Parathyroid adenoma (tissue), 2 donors: ENCODE measurements at regions not wholly inside any gene's neighbourhood (a gene's known extent, or its start where the extent isn't known, plus 50 kb on each side); places are given as distances from the start of the nearest gene placed in this dataset.

Experiments used
- H2AFZ ChIP-seq: fragments of 300-600 bp; sonication (generic); one replicate; pipeline ENCODE4 v1.7.0; 2017; ENCODE audit warnings: antibody characterized with exemption, mild to moderate bottlenecking
- H3K27ac ChIP-seq: fragments of 300-600 bp; sonication (generic); one replicate; pipeline ENCODE4 v1.7.0; 2017
- H3K27me3 ChIP-seq: fragments of 300-600 bp; sonication (generic); one replicate; pipeline ENCODE4 v1.7.0; 2017; ENCODE audit warnings: low read length; ENCODE audit not compliant: control insufficient read depth, insufficient read depth
- H3K36me3 ChIP-seq: fragments of 300-600 bp; sonication (generic); one replicate; pipeline ENCODE4 v1.7.0; 2017; ENCODE audit warnings: low read length; ENCODE audit not compliant: control insufficient read depth, insufficient read depth
- H3K4me1 ChIP-seq: fragments of 300-600 bp; sonication (generic); one replicate; pipeline ENCODE4 v1.7.0; 2017; ENCODE audit warnings: control low read depth
- H3K4me2 ChIP-seq: fragments of 300-600 bp; sonication (generic); one replicate; pipeline ENCODE4 v1.7.0; 2017; ENCODE audit warnings: low read length
- H3K4me3 ChIP-seq: fragments of 300-600 bp; sonication (generic); one replicate; pipeline ENCODE4 v1.7.0; 2017; ENCODE audit warnings: low read depth, low read length
- H3K79me2 ChIP-seq: fragments of 300-600 bp; sonication (generic); one replicate; pipeline ENCODE4 v1.7.0; 2017; ENCODE audit warnings: control low read depth
- H3K9ac ChIP-seq: fragments of 300-600 bp; sonication (generic); one replicate; pipeline ENCODE4 v1.7.0; 2017; ENCODE audit warnings: mild to moderate bottlenecking
- H3K9me3 ChIP-seq: fragments of 300-600 bp; sonication (generic); one replicate; pipeline ENCODE4 v1.7.0; 2017; ENCODE audit warnings: low read length; ENCODE audit not compliant: control insufficient read depth
- TF ChIP-seq, protein P1 (sequence below): fragments of 300-600 bp; sonication (generic); IDR thresholded peaks from one replicate; pipeline ENCODE4 v1.7.0; 2017; ENCODE audit warnings: antibody characterized with exemption, mild to moderate bottlenecking
- donor health status: primary hyperparathyroidism.

DNA sequence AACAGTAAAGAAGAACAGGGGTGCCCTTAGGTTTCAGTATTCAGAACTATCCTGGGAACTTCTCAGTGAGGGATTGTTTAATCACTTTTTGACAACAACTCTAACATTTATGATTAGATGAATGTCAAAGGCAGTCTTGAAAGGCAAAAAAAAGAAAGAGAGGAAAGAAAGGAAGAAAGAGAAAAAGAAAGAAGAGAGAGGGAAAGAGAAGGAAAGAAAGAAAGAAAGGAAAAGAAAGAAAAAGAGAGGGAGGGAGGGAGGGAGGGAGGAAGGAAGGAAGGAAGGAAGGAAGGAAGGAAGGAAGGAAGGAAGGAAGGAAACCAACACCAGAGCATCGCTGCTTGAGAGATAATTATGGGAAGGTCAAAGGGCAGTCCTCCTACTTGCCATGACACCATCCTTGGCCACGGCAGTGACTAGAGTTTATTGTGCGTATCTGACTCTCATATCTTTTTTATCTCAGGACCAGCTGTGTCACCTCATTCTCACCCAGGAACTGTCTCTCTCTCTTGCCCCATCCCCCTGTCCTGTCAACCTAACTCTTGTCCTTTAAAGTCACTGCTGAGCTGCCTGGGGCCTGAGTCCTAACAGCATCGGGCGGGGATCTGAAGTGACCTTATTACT, 96.8 kb upstream of the ATXN1 start:
- Histone ChIP-seq H3K27ac (no peak overlapping the region), H3K4me2 (no peak overlapping the region), H3K9ac (no peak overlapping the region), H3K4me3 (no peak overlapping the region), H3K36me3 (no peaks in the 10 kb centered on the region), H3K79me2 (no peaks in the 10 kb centered on the region), H3K27me3 (no peaks in the 10 kb centered on the region), H2AFZ (no peak overlapping the region), H3K9me3 (no peaks in the 10 kb centered on the region), H3K4me1 (no peaks in the 10 kb centered on the region)
- TF ChIP-seq, protein P1, sequence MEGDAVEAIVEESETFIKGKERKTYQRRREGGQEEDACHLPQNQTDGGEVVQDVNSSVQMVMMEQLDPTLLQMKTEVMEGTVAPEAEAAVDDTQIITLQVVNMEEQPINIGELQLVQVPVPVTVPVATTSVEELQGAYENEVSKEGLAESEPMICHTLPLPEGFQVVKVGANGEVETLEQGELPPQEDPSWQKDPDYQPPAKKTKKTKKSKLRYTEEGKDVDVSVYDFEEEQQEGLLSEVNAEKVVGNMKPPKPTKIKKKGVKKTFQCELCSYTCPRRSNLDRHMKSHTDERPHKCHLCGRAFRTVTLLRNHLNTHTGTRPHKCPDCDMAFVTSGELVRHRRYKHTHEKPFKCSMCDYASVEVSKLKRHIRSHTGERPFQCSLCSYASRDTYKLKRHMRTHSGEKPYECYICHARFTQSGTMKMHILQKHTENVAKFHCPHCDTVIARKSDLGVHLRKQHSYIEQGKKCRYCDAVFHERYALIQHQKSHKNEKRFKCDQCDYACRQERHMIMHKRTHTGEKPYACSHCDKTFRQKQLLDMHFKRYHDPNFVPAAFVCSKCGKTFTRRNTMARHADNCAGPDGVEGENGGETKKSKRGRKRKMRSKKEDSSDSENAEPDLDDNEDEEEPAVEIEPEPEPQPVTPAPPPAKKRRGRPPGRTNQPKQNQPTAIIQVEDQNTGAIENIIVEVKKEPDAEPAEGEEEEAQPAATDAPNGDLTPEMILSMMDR = no peak

DNA sequence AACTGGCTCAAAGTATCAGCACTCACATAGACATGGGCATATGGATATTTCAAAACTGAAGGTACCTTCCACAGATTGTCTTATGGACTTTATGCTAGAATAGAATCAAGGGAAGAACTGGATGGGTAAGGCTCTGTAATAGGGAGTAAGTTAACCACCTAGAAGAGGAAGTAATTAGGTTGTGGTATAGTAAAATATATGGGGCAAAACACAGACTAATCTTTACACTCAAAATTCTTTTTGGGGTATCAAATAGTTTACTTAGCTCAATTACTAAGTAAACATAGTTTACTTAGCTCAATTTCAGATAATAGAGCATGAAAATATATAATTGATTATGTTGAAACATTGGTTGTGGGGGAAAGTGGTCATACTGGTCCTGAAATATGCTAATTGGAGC, 94.2 kb upstream of the ATXN1 start:
- no peak overlapping the region for H3K4me2 ChIP-seq
- H3K4me3 ChIP-seq = no peak overlapping the region
- H3K4me1 ChIP-seq = no peaks in the 10 kb centered on the region
- H3K9me3 ChIP-seq = no peaks in the 10 kb centered on the region
- TF ChIP-seq, protein P1 = no peak
- no peaks in the 10 kb centered on the region for H3K79me2 ChIP-seq
- no peak overlapping the region for H2AFZ ChIP-seq
- no peak overlapping the region for H3K27ac ChIP-seq
- H3K27me3 ChIP-seq = no peaks in the 10 kb centered on the region
- H3K36me3 ChIP-seq = no peaks in the 10 kb centered on the region
- no peak overlapping the region for H3K9ac ChIP-seq

DNA sequence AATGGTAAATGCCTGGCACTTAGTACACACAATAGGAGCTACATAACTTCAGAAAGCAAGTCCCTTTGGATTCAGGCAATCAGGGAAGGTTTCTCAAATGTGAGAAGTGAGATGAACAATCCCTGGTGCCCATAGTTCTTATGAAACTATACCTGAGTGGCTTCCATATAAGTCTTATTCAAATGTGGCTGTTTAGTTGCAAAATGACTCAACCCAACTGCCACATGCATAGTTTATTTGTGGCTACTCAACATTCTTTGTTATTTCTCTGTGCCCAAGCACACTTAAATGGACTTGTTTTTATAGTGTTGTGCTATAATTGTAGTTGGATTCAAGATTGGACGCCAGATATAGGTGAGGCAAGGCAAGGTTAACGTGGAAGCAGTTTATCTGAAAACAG, 93.7 kb upstream of the ATXN1 start:
- Histone ChIP-seq H2AFZ (no peak overlapping the region), H3K9ac (no peak overlapping the region), H3K79me2 (no peaks in the 10 kb centered on the region), H3K4me1 (no peaks in the 10 kb centered on the region), H3K36me3 (no peaks in the 10 kb centered on the region), H3K9me3 (no peaks in the 10 kb centered on the region), H3K27ac (no peak overlapping the region), H3K27me3 (no peaks in the 10 kb centered on the region), H3K4me2 (no peak overlapping the region), H3K4me3 (no peak overlapping the region)
- TF ChIP-seq, protein P1 = no peak

DNA sequence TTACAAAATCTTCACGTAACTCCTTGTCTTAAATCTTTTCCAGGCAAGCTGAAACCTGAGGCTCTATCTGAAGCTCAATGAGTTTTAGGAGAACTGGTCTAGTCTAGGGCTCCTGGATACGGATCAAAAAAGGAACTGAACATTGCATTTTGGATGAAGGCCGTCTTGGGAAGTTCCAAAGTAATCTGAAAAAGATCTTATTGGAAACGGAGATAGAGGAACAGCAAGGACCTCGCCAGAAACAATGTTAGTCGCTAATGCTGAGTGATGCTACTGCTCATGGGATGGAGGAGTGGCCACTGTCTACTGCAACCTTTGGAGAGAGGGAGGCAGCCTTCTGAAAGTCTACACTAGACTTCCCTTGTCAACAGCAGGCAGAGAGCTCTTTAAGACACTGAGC, 91.4 kb upstream of the ATXN1 start:
- TF ChIP-seq, protein P1 = no peak
- Histone ChIP-seq H3K79me2 (no peaks in the 10 kb centered on the region), H3K4me1 (no peaks in the 10 kb centered on the region), H3K4me3 (no peak overlapping the region), H2AFZ (no peak overlapping the region), H3K9ac (no peak overlapping the region), H3K27me3 (no peaks in the 10 kb centered on the region), H3K36me3 (no peaks in the 10 kb centered on the region), H3K27ac (no peak overlapping the region), H3K9me3 (no peaks in the 10 kb centered on the region), H3K4me2 (no peak overlapping the region)

DNA sequence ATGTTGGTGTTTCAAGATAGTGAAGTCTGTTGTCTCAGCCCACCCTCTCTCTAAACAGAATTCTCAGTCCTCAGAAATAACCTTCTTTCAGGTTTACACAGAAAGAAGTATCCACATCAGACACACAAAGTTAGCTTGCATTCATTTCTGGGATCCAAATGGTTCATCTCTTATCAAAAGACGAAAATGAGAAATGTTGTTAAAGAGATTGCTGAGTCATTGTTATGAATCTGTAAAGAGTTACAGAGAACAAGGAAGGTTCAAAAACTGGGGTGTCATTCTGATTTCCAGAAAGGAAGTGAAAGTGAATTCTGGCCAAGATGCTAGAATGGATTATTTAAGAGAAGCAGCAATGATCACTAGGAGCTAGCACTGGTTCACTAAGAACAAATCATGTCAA, 90.5 kb upstream of the ATXN1 start:
- Histone ChIP-seq H3K79me2 (no peaks in the 10 kb centered on the region), H3K9me3 (no peaks in the 10 kb centered on the region), H3K4me3 (no peak overlapping the region), H3K36me3 (no peaks in the 10 kb centered on the region), H3K27ac (no peak overlapping the region), H3K27me3 (no peaks in the 10 kb centered on the region), H3K9ac (no peak overlapping the region), H2AFZ (no peak overlapping the region), H3K4me2 (no peak overlapping the region), H3K4me1 (no peaks in the 10 kb centered on the region)
- TF ChIP-seq, protein P1 = no peak
